CD8-positive, alpha-beta memory T cell (primary cell): ENCODE measurements at regions not wholly inside any gene's neighbourhood (a gene's known extent, or its start where the extent isn't known, plus 50 kb on each side); places are given as distances from the start of the nearest gene placed in this dataset.

Experiments used
- CTCF ChIA-PET: fragments of 350-600 bp; sonication (Branson Sonifier 250); formaldehyde crosslinking; loops from one replicate; lab custom pipeline; 2021; ENCODE audit warnings: antibody characterized with exemption; lab: Charles Lee
- POLR2A ChIA-PET: fragments of 350-600 bp; sonication (Branson Sonifier 250); formaldehyde crosslinking; loops from one replicate; lab custom pipeline; 2021; ENCODE audit warnings: antibody characterized with exemption; lab: Charles Lee
- DNase-seq, 5 donors: peaks; one replicate each; pipeline versions ENCODE4 v3.0.0 to v3.0.0-alpha.2; 2020 to 2022; ENCODE audit warnings: mixed read lengths in 1 of 5
- H3K27ac ChIP-seq: one replicate; pipeline ENCODE4 v1.7.0; 2013; ENCODE audit warnings: low read depth, mild to moderate bottlenecking, low read length, moderate library complexity
- H3K27me3 ChIP-seq: 2 replicates; pipeline ENCODE4 v1.7.0; 2013; ENCODE audit warnings: low read length, mild to moderate bottlenecking; ENCODE audit not compliant: insufficient read depth, poor library complexity, severe bottlenecking
- H3K36me3 ChIP-seq: 2 replicates; pipeline ENCODE4 v1.7.0; 2013; ENCODE audit warnings: mild to moderate bottlenecking, low read length, moderate library complexity; ENCODE audit not compliant: insufficient read depth
- H3K4me1 ChIP-seq: 2 replicates; pipeline ENCODE4 v1.7.0; 2013; ENCODE audit warnings: mild to moderate bottlenecking, low read length, moderate library complexity; ENCODE audit not compliant: insufficient read depth
- H3K4me3 ChIP-seq: 2 replicates; pipeline ENCODE4 v1.7.0; 2013; ENCODE audit warnings: mild to moderate bottlenecking, low read length
- H3K9me3 ChIP-seq: 2 replicates; pipeline ENCODE4 v1.7.0; 2013; ENCODE audit warnings: mild to moderate bottlenecking, low read length
- H3K27ac Mint-ChIP-seq, 8 donors: one replicate each; pipeline ENCODE4 v1.8.0; 2020 to 2021; ENCODE audit warnings: mixed read lengths in 8 of 8, mild to moderate bottlenecking in 6 of 8, inconsistent platforms in 3 of 8, moderate library complexity in 3 of 8
- H3K27me3 Mint-ChIP-seq, 2 donors: one replicate each; pipeline ENCODE4 v1.8.0; 2020 to 2021; ENCODE audit warnings: mixed read lengths in 2 of 2, mild to moderate bottlenecking in 1 of 2, moderate library complexity in 1 of 2
- H3K36me3 Mint-ChIP-seq, 3 donors: one replicate each; pipeline ENCODE4 v1.8.0; 2020 to 2021; ENCODE audit warnings: mixed read lengths in 3 of 3, inconsistent platforms in 1 of 3, mild to moderate bottlenecking in 1 of 3
- H3K4me1 Mint-ChIP-seq, 3 donors: one replicate each; pipeline ENCODE4 v1.8.0; 2020 to 2021; ENCODE audit warnings: mixed read lengths in 3 of 3, inconsistent platforms in 1 of 3, mild to moderate bottlenecking in 1 of 3
- H3K4me3 Mint-ChIP-seq, 7 donors: one replicate each; pipeline ENCODE4 v1.8.0; 2020 to 2021; ENCODE audit warnings: mixed read lengths in 7 of 7, mild to moderate bottlenecking in 6 of 7, moderate library complexity in 4 of 7, inconsistent platforms in 2 of 7
- H3K9me3 Mint-ChIP-seq, 5 donors: one replicate each; pipeline ENCODE4 v1.8.0; 2020 to 2022; ENCODE audit warnings: mixed read lengths in 5 of 5, mild to moderate bottlenecking in 3 of 5, moderate library complexity in 2 of 5, inconsistent platforms in 1 of 5

DNA sequence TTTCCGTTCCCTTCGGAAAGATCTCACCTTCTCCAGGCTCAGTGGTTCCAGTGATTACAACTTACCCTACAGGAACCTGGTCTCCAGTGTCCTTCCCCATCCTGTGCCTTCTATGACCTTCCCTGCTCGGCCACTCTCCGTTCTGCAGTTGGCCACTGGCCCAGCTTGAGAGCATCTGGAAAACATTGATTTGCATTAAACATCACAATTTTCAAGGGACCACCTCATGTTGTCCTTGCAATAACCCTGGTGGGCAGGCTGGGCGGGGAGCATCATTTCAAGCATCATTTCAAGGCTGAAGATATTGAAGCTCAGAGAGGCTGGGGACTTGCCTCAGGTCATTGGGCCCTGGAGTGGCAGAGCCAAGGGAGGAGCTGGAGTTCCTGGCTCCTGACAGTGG lies 177.4 kb downstream of the SEC61B start:
- no peak overlapping the region for H3K27ac Mint-ChIP-seq
- Histone ChIP-seq H3K9me3 (no peaks in the 10 kb centered on the region), H3K4me1 (no peaks in the 10 kb centered on the region), H3K27ac (no peak overlapping the region), H3K27me3 (no peaks in the 10 kb centered on the region), H3K4me3 (no peak overlapping the region), H3K36me3 (no peaks in the 10 kb centered on the region)
- CTCF ChIA-PET: no interaction called here
- POLR2A ChIA-PET: no interaction called here
- no peak overlapping the region for H3K4me3 Mint-ChIP-seq
- no peaks in the 10 kb centered on the region for H3K9me3 Mint-ChIP-seq
- no peaks in the 10 kb centered on the region for H3K36me3 Mint-ChIP-seq
- DNase-seq: no peak
- H3K4me1 Mint-ChIP-seq: no peaks in the 10 kb centered on the region
- peaks cover 3 to 14% of the 10 kb centered on the region in 2 donors for H3K27me3 Mint-ChIP-seq

DNA sequence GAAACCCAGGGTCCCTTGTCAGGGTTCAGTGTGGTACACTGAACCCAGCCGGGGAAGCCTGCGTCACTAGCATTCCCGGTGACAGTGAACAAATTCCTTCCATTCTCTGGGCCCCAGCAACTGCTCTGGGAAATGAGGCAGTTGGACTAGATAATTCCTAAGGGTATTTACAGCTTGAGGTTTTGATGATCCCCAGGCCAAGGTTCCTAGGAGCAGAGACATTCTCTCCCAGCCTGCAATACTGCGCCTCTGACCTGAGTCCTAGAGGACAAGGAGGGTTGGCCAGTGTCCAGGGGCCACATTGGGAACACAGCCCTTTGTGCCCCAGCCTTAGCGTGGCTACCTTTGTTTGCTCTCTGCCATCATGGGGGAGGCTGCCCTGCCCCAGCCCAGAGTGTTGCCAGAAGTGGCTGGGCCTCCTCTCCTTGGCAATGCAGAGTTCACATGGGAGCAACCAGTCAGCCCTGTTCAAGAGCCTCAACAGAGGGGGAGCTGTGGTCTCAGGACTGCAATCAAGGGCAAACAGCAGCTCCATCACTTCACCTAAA lies 178.2 kb downstream of the SEC61B start:
- no peaks in the 10 kb centered on the region for H3K36me3 ChIP-seq
- no peaks in the 10 kb centered on the region for H3K27me3 ChIP-seq
- no peak overlapping the region for H3K4me3 ChIP-seq
- ChIA-PET CTCF (no interaction called here), POLR2A (no interaction called here)
- Mint-ChIP-seq H3K27me3 (peaks cover 3 to 18% of the 10 kb centered on the region in 2 donors), H3K9me3 (no peaks in the 10 kb centered on the region), H3K27ac (no peak overlapping the region), H3K4me1 (no peaks in the 10 kb centered on the region), H3K4me3 (no peak overlapping the region), H3K36me3 (no peaks in the 10 kb centered on the region)
- H3K4me1 ChIP-seq: no peaks in the 10 kb centered on the region
- no peak for DNase-seq
- no peak overlapping the region for H3K27ac ChIP-seq
- H3K9me3 ChIP-seq: no peaks in the 10 kb centered on the region

DNA sequence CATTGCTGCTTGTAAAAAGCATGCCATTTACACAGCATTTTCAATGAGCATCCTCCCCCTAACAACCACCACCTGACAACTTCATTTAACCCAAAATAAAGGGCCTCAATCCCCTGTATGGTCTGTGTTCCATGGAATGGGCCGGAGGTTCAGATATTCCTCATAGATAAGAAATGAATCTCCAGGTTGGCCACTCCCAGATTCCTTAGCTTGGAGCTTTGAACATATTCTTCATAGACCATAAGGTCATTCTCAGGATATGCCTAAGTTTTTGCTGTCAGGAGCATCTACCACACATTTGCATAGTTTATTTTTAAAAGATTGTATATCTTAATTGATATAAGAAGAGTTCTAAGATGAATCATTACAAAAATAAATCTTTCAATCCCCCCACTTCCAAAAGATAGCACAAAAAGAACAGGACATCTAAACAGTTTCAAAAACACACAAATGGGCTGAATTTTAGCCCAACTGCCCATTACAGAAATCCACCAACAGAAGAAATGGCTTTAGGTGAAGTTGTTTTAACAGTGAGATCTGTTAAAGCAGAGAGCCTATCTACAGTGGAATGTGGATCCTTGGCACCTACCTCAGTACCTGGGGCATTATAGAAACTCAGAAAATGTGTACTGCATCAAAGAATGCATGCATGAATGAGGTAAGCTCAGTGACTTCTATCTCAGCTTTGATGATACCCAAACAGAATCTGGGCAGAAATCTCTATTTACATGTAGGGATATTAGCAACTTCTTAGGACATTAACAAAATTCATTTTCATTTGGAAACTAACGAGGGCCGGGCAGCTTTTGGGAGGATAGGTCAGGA lies 179.8 kb downstream of the SEC61B start:
- H3K36me3 Mint-ChIP-seq: no peaks in the 10 kb centered on the region
- H3K9me3 ChIP-seq: no peaks in the 10 kb centered on the region
- H3K36me3 ChIP-seq: no peaks in the 10 kb centered on the region
- H3K4me1 Mint-ChIP-seq: no peaks in the 10 kb centered on the region
- no peak overlapping the region for H3K4me3 ChIP-seq
- H3K27ac ChIP-seq: no peak overlapping the region
- peaks cover 2 to 19% of the 10 kb centered on the region in 2 donors for H3K27me3 Mint-ChIP-seq
- DNase-seq: no peak
- H3K9me3 Mint-ChIP-seq: no peaks in the 10 kb centered on the region
- no peak overlapping the region for H3K27ac Mint-ChIP-seq
- POLR2A ChIA-PET: no interaction called here
- no peaks in the 10 kb centered on the region for H3K27me3 ChIP-seq
- H3K4me3 Mint-ChIP-seq: no peak overlapping the region
- CTCF ChIA-PET: interaction anchor here (1.8 kb wide), 1 partner anchor 60 kb away, joined by 3 read pairs; no protein-coding TSS in a partner anchor
- no peaks in the 10 kb centered on the region for H3K4me1 ChIP-seq

DNA sequence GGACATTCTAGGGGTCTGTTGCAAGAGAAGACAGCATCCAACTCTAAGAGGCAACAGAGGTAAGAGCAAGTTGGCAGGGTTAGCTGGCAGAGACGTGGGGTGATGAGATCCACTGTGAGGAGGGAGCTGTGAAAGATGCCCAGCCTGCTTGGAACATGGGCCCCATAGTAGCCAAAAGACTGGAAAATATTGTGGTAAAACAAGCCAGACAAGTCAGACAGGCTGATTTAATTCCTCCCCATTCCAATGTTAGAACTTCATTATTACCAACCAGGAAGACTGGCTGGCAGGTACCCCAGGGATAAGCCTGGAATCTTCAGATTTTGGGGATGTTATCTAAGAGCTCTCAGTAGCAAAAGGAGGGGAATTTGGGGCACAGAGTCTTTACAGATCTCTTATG lies 181.3 kb downstream of the SEC61B start:
- no peaks in the 10 kb centered on the region for H3K36me3 Mint-ChIP-seq
- Histone ChIP-seq H3K27me3 (no peaks in the 10 kb centered on the region), H3K4me1 (no peaks in the 10 kb centered on the region), H3K9me3 (no peaks in the 10 kb centered on the region), H3K27ac (no peak overlapping the region), H3K4me3 (no peak overlapping the region), H3K36me3 (no peaks in the 10 kb centered on the region)
- ChIA-PET CTCF (interaction anchor here (1.8 kb wide), 1 partner anchor 59 kb away, joined by 3 read pairs; no protein-coding TSS in a partner anchor), POLR2A (no interaction called here)
- H3K27me3 Mint-ChIP-seq: peaks cover 2 to 26% of the 10 kb centered on the region in 2 donors
- H3K9me3 Mint-ChIP-seq: no peaks in the 10 kb centered on the region
- H3K4me3 Mint-ChIP-seq: no peak overlapping the region
- no peak for DNase-seq
- H3K27ac Mint-ChIP-seq: no peak overlapping the region
- H3K4me1 Mint-ChIP-seq: no peaks in the 10 kb centered on the region

DNA sequence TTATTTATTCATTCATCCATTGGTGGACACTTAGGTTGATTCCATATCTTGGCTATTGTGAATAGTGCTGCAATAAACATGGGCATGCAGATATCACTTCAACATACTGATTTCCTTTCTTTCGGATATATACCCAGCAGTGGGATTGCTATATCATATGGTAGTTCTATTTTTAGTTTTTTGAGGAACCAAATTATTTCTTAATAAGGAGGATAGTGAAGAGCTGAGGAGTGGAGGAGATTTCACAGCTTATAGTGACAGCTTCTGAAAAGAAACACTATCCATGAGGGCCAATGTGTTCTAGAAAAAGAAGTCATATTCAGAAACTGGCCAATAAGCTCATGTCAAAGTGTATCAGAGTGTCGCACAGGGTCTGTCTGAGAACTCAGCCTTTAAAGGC lies 183.3 kb downstream of the SEC61B start:
- Histone ChIP-seq H3K9me3 (no peaks in the 10 kb centered on the region), H3K4me1 (no peaks in the 10 kb centered on the region), H3K27me3 (no peaks in the 10 kb centered on the region), H3K4me3 (no peak overlapping the region), H3K27ac (no peak overlapping the region), H3K36me3 (no peaks in the 10 kb centered on the region)
- no peaks in the 10 kb centered on the region for H3K36me3 Mint-ChIP-seq
- no peaks in the 10 kb centered on the region for H3K4me1 Mint-ChIP-seq
- no peak overlapping the region for H3K27ac Mint-ChIP-seq
- no peak for DNase-seq
- peaks cover 0 to 3% (median 0%) of the 10 kb centered on the region in 5 donors for H3K9me3 Mint-ChIP-seq
- H3K27me3 Mint-ChIP-seq: peaks cover 2 to 26% of the 10 kb centered on the region in 2 donors
- CTCF ChIA-PET: no interaction called here
- POLR2A ChIA-PET: no interaction called here
- H3K4me3 Mint-ChIP-seq: no peak overlapping the region

DNA sequence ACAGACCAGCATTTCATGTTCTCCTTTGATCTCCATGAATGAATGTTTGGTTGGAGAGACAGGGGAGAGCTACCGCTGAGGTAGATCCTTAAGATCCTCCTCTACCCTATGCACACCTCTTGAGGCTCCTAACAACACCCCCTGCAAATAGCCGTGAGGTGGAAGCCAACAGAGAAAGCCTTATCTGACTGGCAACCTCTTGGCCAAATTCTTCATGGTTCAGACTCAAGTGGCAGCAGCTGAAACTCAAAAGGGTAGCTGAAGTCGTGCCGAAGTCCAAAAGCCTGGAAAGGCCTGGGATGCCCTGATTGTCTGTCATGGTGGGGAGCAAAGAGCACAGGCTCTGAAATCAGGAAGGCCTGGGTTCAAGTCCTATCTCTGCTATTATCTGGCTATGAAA lies 184.9 kb downstream of the SEC61B start:
- Mint-ChIP-seq H3K27me3 (peaks cover 0 to 22% of the 10 kb centered on the region in 2 donors), H3K4me1 (no peaks in the 10 kb centered on the region), H3K36me3 (no peaks in the 10 kb centered on the region), H3K9me3 (peaks cover 0 to 5% (median 0%) of the 10 kb centered on the region in 5 donors), H3K4me3 (no peak overlapping the region), H3K27ac (no peak overlapping the region)
- ChIA-PET POLR2A (no interaction called here), CTCF (no interaction called here)
- no peaks in the 10 kb centered on the region for H3K36me3 ChIP-seq
- H3K9me3 ChIP-seq: no peaks in the 10 kb centered on the region
- H3K27me3 ChIP-seq: no peaks in the 10 kb centered on the region
- no peaks in the 10 kb centered on the region for H3K4me1 ChIP-seq
- no peak overlapping the region for H3K4me3 ChIP-seq
- H3K27ac ChIP-seq: no peak overlapping the region
- DNase-seq: no peak

DNA sequence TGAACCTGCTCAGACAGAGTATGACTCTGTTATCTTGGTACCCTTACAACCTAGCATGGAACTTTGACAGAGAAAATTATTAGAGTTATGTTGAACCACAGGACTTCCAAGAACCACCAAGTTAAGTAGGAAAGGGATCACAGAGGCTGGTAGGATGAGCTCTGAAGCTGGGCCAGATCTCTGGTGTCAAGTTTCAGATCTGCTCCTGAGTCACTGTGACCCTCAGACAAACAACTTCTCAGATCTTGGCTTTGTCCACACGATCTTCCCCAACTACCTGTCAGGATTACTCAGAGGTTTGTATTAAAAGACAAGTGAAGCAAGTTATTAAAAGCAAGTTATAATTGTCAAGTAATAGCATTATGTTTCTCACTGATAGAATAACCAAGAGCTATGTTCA lies 189.0 kb downstream of the SEC61B start:
- DNase-seq: no peak
- H3K27me3 Mint-ChIP-seq: peaks cover 0 to 8% of the 10 kb centered on the region in 2 donors
- H3K4me1 ChIP-seq: no peaks in the 10 kb centered on the region
- H3K36me3 ChIP-seq: no peaks in the 10 kb centered on the region
- no peaks in the 10 kb centered on the region for H3K4me1 Mint-ChIP-seq
- H3K27ac ChIP-seq: no peak overlapping the region
- CTCF ChIA-PET: no interaction called here
- H3K4me3 Mint-ChIP-seq: no peak overlapping the region
- POLR2A ChIA-PET: no interaction called here
- no peaks in the 10 kb centered on the region for H3K27me3 ChIP-seq
- H3K4me3 ChIP-seq: no peak overlapping the region
- no peaks in the 10 kb centered on the region for H3K36me3 Mint-ChIP-seq
- H3K9me3 Mint-ChIP-seq: peaks cover 0 to 5% (median 0%) of the 10 kb centered on the region in 5 donors
- H3K27ac Mint-ChIP-seq: no peak overlapping the region
- H3K9me3 ChIP-seq: no peaks in the 10 kb centered on the region

DNA sequence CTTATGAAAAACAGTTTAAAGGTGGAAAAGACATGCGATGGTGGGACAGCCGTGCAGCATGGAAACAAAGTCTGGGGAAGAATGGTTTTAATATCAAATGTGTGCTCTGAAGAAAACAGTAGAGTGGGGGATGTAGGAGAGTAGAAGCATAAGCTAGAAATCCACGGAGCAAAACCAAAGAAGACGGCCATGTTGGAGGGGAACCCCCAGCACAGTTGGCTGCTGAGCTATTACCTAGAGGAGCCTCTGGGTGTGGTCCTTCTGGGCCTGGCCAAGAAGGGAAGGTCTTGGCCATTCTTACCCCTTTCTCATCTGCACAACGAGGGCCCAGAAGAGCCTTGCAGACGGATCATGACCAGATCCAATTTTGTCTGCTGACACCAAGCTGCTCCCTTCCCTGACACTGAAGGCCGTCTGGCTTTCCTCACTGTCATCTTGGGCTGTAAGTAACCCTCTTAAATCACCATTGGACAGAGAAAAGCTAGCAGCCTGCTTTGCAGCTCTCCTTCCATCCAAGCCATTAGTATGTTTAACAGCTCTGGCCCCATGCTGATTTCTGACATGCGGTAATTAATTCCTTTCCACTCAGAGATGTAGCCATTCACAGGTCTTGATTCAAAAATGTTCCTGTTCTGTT lies 189.5 kb downstream of the SEC61B start:
- H3K27me3 Mint-ChIP-seq: peaks cover 1 to 8% of the 10 kb centered on the region in 2 donors
- Histone ChIP-seq H3K9me3 (no peaks in the 10 kb centered on the region), H3K4me1 (no peaks in the 10 kb centered on the region), H3K27me3 (no peaks in the 10 kb centered on the region), H3K4me3 (no peak overlapping the region), H3K36me3 (no peaks in the 10 kb centered on the region), H3K27ac (no peak overlapping the region)
- ChIA-PET POLR2A (no interaction called here), CTCF (no interaction called here)
- H3K9me3 Mint-ChIP-seq: peaks cover 0 to 5% (median 0%) of the 10 kb centered on the region in 5 donors
- H3K4me1 Mint-ChIP-seq: no peaks in the 10 kb centered on the region
- no peak for DNase-seq
- no peak overlapping the region for H3K4me3 Mint-ChIP-seq
- H3K27ac Mint-ChIP-seq: no peak overlapping the region
- no peaks in the 10 kb centered on the region for H3K36me3 Mint-ChIP-seq
